ENCODE measurements at regions not wholly inside any gene's neighbourhood (a gene's known extent, or its start where the extent isn't known, plus 50 kb on each side); places are given as distances from the start of the nearest gene placed in this dataset.

- DNase-seq: no peak
Measured at GRCh38 chr6:156725712-156726111, 51.5 kb upstream of the ARID1B start.

- no peak for DNase-seq
Measured at GRCh38 chr6:156720691-156721685, 56.2 kb upstream of the ARID1B start.

GRCh38 chr6:156719720-156720563, 57.2 kb upstream of the ARID1B start:
- peak; percentile 68 for DNase-seq

GRCh38 chr6:156719395-156719719, 57.8 kb upstream of the ARID1B start:
- DNase-seq: no peak

- no peak for DNase-seq
Measured at GRCh38 chr6:156718647-156719394, 58.4 kb upstream of the ARID1B start.

GRCh38 chr6:156717542-156717941, 59.6 kb upstream of the ARID1B start:
- no peak for DNase-seq

- no peak for DNase-seq
Measured at GRCh38 chr6:156715839-156716238, 61.3 kb upstream of the ARID1B start.

GRCh38 chr6:156713548-156713947, 63.6 kb upstream of the ARID1B start:
- no peak for DNase-seq

GRCh38 chr6:156710479-156710878, 66.7 kb upstream of the ARID1B start:
- no peak for DNase-seq

- no peak for DNase-seq
Measured at GRCh38 chr6:156707818-156708217, 69.4 kb upstream of the ARID1B start.

GRCh38 chr6:156703719-156704118, 73.5 kb upstream of the ARID1B start:
- no peak for DNase-seq

GRCh38 chr6:156701966-156702365, 75.2 kb upstream of the ARID1B start:
- DNase-seq: no peak

- no peak for DNase-seq
Measured at GRCh38 chr6:156700440-156701057, 76.6 kb upstream of the ARID1B start.

GRCh38 chr6:156699935-156700334, 77.2 kb upstream of the ARID1B start:
- no peak for DNase-seq

- no peak for DNase-seq
Measured at GRCh38 chr6:156699017-156699421, 78.2 kb upstream of the ARID1B start.

- no peak for DNase-seq
Measured at GRCh38 chr6:156698239-156699016, 78.8 kb upstream of the ARID1B start.

- no peak for DNase-seq
Measured at GRCh38 chr6:156697225-156697830, 79.8 kb upstream of the ARID1B start.

- no peak for DNase-seq
Measured at GRCh38 chr6:156695742-156696141, 81.4 kb upstream of the ARID1B start.

GRCh38 chr6:156694679-156695078, 82.5 kb upstream of the ARID1B start:
- DNase-seq: no peak

GRCh38 chr6:156691018-156691417, 86.2 kb upstream of the ARID1B start:
- DNase-seq: no peak

GRCh38 chr6:156689656-156690055, 87.5 kb upstream of the ARID1B start:
- DNase-seq: no peak

GRCh38 chr6:156688620-156688971, 88.6 kb upstream of the ARID1B start:
- no peak for DNase-seq

Data from hematopoietic multipotent progenitor cell treated with erythropoietin and hydrocortisone succinate and interleukin-3 and kit ligand, for 8 days (in vitro differentiated cells).